Tibial nerve (tissue), 4 donors: ENCODE measurements at regions not wholly inside any gene's neighbourhood (a gene's known extent, or its start where the extent isn't known, plus 50 kb on each side); places are given as distances from the start of the nearest gene placed in this dataset.

Experiments
- CTCF ChIP-seq, 5 experiments: fragments of 200-600 bp in 3 of 5; fragments of 450-650 bp in 2 of 5; sonication (generic) in 3 of 5; IDR thresholded peaks; one replicate each; pipeline ENCODE4 v1.5.1; 2016 to 2019; ENCODE audit warnings: antibody characterized with exemption in 5 of 5, mild to moderate bottlenecking in 3 of 5, moderate library complexity in 2 of 5
- EP300 ChIP-seq, 2 donors: sonication (generic); formaldehyde crosslinking; IDR thresholded peaks; one replicate each; pipeline ENCODE4 v1.6.1; 2017; ENCODE audit warnings: antibody characterized with exemption in 2 of 2, mild to moderate bottlenecking in 1 of 2
- POLR2A ChIP-seq, 2 donors: fragments of 450-650 bp; IDR thresholded peaks; one replicate each; pipeline ENCODE4 v1.6.1; 2017; ENCODE audit warnings: antibody characterized with exemption in 2 of 2, mild to moderate bottlenecking in 2 of 2, moderate library complexity in 2 of 2

- TF ChIP-seq POLR2A (IDR thresholded peaks at IDR 0.05) = no peak
- TF ChIP-seq CTCF (IDR thresholded peaks at IDR 0.05) = no peak
- TF ChIP-seq EP300 (IDR thresholded peaks at IDR 0.05) = no peak
Measured at GRCh38 chr5:68465133-68465532, 249.6 kb downstream of the PIK3R1 start.
